RWPE2 (cell line): ENCODE measurements at regions not wholly inside any gene's neighbourhood (a gene's known extent, or its start where the extent isn't known, plus 50 kb on each side); places are given as distances from the start of the nearest gene placed in this dataset.

ENCODE experiments used
- ATAC-seq: fragments of 200-7000 bp; cut with Tn5 transposase; 3 replicates; pipeline ENCODE4 v1.9.1; 2021; ENCODE audit warnings: low read depth
- DNase-seq: peaks from one replicate; pipeline ENCODE4 v3.0.0-alpha.2; 2020; ENCODE audit warnings: low spot score
- H3K27ac ChIP-seq: fragments of 450-650 bp; 2 replicates; pipeline ENCODE4 v1.5.1; 2017; ENCODE audit warnings: mild to moderate bottlenecking; ENCODE audit not compliant: poor library complexity, severe bottlenecking
- H3K27me3 ChIP-seq: fragments of 250-450 bp; sonication (Bioruptor Pico); 2 replicates; pipeline ENCODE4 v1.5.1; 2021; ENCODE audit warnings: mild to moderate bottlenecking, moderate library complexity; ENCODE audit not compliant: insufficient read depth, poor library complexity, severe bottlenecking
- H3K36me3 ChIP-seq: fragments of 250-450 bp; sonication (Bioruptor Pico); 2 replicates; pipeline ENCODE4 v1.5.1; 2020; ENCODE audit warnings: low read depth, mild to moderate bottlenecking, moderate library complexity
- H3K4me1 ChIP-seq: fragments of 250-450 bp; sonication (Bioruptor Pico); 2 replicates; pipeline ENCODE4 v1.5.1; 2021; ENCODE audit warnings: mild to moderate bottlenecking, moderate library complexity; ENCODE audit not compliant: insufficient read depth, poor library complexity, severe bottlenecking
- H3K4me3 ChIP-seq: fragments of 250-450 bp; sonication (Bioruptor Pico); 2 replicates; pipeline ENCODE4 v1.5.1; 2021; ENCODE audit warnings: mild to moderate bottlenecking, moderate library complexity; ENCODE audit not compliant: severe bottlenecking
- H3K9me3 ChIP-seq: fragments of 250-450 bp; sonication (Bioruptor Pico); 2 replicates; pipeline ENCODE4 v1.5.1; 2021; ENCODE audit warnings: mild to moderate bottlenecking, moderate library complexity; ENCODE audit not compliant: severe bottlenecking
- TF ChIP-seq, protein P1 (sequence below): fragments of 450-650 bp; IDR thresholded peaks from one replicate; pipeline ENCODE4 v1.5.1; 2017; ENCODE audit warnings: mild to moderate bottlenecking, moderate library complexity; ENCODE audit not compliant: poor library complexity, severe bottlenecking

DNA sequence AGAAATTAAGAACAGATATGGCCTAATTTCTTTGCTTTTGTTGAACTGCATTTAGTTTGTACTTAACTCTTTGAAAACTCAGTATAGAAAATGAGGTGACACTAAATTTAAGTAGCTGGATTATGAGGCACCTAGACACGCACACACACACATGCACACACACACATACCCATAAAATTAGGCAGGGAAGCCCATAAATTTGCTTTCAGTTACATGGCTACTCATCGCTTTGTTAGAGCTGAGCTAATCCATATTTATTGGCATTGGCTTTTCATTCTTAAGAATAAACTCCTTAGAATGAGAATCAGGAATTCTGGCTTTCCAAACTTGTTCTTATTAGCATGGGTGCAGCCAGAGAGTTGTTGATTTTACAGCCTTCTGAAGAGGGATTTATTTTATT lies 61.7 kb upstream of the MBNL2 start:
- Histone ChIP-seq H3K4me1 (no peaks in the 10 kb centered on the region), H3K27me3 (no peaks in the 10 kb centered on the region), H3K36me3 (no peaks in the 10 kb centered on the region), H3K9me3 (no peaks in the 10 kb centered on the region), H3K27ac (no peak overlapping the region), H3K4me3 (no peak overlapping the region)
- no peak for DNase-seq
- ATAC-seq: no peak
- TF ChIP-seq, protein P1, sequence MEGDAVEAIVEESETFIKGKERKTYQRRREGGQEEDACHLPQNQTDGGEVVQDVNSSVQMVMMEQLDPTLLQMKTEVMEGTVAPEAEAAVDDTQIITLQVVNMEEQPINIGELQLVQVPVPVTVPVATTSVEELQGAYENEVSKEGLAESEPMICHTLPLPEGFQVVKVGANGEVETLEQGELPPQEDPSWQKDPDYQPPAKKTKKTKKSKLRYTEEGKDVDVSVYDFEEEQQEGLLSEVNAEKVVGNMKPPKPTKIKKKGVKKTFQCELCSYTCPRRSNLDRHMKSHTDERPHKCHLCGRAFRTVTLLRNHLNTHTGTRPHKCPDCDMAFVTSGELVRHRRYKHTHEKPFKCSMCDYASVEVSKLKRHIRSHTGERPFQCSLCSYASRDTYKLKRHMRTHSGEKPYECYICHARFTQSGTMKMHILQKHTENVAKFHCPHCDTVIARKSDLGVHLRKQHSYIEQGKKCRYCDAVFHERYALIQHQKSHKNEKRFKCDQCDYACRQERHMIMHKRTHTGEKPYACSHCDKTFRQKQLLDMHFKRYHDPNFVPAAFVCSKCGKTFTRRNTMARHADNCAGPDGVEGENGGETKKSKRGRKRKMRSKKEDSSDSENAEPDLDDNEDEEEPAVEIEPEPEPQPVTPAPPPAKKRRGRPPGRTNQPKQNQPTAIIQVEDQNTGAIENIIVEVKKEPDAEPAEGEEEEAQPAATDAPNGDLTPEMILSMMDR: no peak

DNA sequence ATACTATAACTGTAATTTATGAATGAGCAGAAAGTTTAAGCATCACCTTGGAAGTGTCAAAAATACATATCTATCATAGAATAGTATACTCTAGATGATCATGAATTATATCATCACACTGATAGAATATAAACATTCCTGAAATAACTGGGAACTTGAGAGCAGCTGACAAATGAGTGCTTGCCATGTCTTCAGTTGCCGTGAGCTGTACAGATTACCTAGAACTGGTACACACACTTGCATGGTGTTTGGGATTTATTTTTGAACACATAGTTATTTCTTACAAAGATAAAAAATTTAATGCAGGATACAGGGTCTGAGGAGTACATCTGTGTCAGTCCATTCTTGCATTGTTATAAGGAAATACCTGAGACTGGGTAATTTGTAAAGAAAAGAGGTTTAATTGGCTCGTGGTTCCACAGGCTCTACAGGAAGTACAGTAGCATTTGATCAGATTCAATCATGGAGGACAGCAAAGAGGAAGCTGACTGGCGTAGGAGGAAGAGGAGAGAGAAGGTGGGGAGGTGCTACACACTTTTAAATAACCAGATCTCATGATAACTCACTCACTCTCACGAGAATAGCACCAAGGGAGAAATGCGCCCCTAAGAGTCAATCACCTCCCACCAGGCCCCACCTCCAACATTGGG lies 60.4 kb upstream of the MBNL2 start:
- ATAC-seq (no peak), DNase-seq (no peak)
- TF ChIP-seq, protein P1: no peak
- no peak overlapping the region for H3K4me3 ChIP-seq
- H3K4me1 ChIP-seq: no peaks in the 10 kb centered on the region
- H3K27ac ChIP-seq: no peak overlapping the region
- no peaks in the 10 kb centered on the region for H3K9me3 ChIP-seq
- H3K27me3 ChIP-seq: no peaks in the 10 kb centered on the region
- H3K36me3 ChIP-seq: no peaks in the 10 kb centered on the region

DNA sequence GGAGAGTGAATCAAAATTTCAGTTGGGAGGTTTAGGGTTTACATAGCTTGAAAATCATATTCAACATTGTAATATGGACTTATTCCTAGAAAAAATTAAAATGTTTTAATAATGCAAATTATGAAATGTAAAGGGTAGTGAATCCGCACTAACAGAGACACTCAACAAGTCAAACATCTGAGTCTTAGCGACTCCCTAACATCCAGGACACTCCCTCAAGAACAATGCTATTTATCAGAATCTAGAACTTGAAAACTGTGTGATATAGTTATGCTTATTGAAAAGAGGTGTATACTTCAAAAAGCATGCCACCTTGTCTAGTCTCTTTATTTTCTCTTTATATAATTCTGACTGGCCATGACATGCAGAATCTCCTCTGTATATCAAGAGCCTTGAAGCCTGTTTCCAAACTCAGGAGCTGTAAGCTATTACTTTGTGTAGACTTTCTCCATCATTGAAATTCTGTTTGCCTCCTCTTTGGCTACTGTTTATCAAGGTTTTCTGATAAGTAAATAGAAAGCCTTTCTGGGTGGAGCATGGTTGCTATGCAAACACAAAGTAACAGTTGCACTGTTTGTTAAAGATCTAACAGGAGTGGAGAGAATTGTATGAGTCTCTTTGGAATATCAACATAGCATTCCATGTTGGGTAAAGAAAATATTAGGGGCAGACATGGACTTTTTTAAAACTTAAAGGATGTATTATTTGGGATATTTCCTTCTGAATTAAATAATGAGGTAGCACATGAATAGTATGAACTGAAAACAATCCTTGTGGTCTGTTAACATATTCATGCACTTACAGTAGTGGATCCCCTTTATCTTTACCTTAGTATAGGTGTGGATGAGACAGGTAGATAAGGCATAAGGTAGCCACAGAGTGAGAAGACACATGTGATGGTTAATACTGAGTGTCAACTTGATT lies 56.4 kb upstream of the MBNL2 start:
- H3K4me3 ChIP-seq: no peak overlapping the region
- no peaks in the 10 kb centered on the region for H3K27me3 ChIP-seq
- H3K4me1 ChIP-seq: no peaks in the 10 kb centered on the region
- H3K27ac ChIP-seq: no peak overlapping the region
- DNase-seq: no peak
- H3K36me3 ChIP-seq: no peaks in the 10 kb centered on the region
- no peak for ATAC-seq
- TF ChIP-seq, protein P1: no peak
- no peaks in the 10 kb centered on the region for H3K9me3 ChIP-seq

DNA sequence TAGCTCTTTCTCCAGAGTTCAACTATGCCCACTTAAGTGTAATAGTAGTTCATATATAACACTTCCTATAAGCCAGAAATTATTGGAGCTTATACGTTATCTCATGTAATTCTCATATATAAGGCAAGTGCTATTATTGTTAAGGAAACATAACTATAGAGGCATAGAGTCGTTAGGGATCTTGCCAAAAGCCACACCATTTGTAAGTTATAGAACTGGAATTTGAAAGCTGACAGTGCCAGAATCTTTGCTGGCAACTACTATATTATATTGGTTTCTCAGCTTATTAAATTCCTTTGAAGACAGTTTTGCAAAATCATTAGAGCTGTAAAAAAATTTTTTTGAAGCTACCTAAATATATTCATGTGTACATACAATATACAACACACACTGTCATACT lies 51.0 kb upstream of the MBNL2 start:
- H3K9me3 ChIP-seq: no peaks in the 10 kb centered on the region
- no peak for DNase-seq
- H3K4me1 ChIP-seq: no peaks in the 10 kb centered on the region
- no peaks in the 10 kb centered on the region for H3K27me3 ChIP-seq
- TF ChIP-seq, protein P1: no peak
- H3K36me3 ChIP-seq: no peaks in the 10 kb centered on the region
- H3K4me3 ChIP-seq: no peak overlapping the region
- no peak for ATAC-seq
- no peak overlapping the region for H3K27ac ChIP-seq
